ENCODE measurements at regions not wholly inside any gene's neighbourhood (a gene's known extent, or its start where the extent isn't known, plus 50 kb on each side); places are given as distances from the start of the nearest gene placed in this dataset.
A peak's percentile ranks its signal among the peaks of the same experiment; 100 is the strongest.

DNA sequence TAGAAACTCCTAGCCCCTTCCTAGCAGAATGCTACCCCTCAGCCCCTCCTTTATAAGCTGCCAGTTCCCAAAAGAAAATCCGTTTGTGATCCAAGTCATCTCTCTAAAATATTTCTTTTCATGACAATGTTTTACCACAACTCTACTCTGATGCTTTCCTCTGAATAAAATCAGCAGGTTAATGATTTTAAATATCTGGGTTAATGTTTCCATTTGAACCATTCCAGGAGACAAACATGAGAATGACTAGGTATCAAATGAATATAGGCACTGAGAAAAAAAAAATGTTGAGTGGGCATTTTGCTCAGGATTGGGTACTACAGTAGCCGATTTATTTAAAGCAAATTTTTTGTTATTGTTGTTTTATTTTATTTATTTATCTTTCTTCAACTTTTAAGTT lies 360.3 kb downstream of the WDR11 start:
- Histone ChIP-seq H3K27me3 (no peaks in the 10 kb centered on the region), H3K4me2 (no peak overlapping the region), H3K4me3 (no peak overlapping the region), H3K27ac (no peak overlapping the region), H3K9me2 (replicated peaks; ENCODE audit: insufficient read depth) (no peaks in the 10 kb centered on the region), H4K20me1 (ENCODE audit: insufficient read depth, poor library complexity, severe bottlenecking) (no peaks in the 10 kb centered on the region), H3K79me2 (no peaks in the 10 kb centered on the region), H3K4me1 (ENCODE audit: insufficient read depth) (no peaks in the 10 kb centered on the region), H3K9me3 (ENCODE audit: low read depth) (no peaks in the 10 kb centered on the region), H2AFZ (no peak overlapping the region), H3K36me3 (replicated peaks; ENCODE audit: insufficient read depth, low read depth) (no peaks in the 10 kb centered on the region)
- 89% methylated on average over 2 of the region's 2 CpGs for WGBS (ENCODE audit: low lambda C conversion rate, missing lambda C conversion rate)
- TF ChIP-seq, protein P1, sequence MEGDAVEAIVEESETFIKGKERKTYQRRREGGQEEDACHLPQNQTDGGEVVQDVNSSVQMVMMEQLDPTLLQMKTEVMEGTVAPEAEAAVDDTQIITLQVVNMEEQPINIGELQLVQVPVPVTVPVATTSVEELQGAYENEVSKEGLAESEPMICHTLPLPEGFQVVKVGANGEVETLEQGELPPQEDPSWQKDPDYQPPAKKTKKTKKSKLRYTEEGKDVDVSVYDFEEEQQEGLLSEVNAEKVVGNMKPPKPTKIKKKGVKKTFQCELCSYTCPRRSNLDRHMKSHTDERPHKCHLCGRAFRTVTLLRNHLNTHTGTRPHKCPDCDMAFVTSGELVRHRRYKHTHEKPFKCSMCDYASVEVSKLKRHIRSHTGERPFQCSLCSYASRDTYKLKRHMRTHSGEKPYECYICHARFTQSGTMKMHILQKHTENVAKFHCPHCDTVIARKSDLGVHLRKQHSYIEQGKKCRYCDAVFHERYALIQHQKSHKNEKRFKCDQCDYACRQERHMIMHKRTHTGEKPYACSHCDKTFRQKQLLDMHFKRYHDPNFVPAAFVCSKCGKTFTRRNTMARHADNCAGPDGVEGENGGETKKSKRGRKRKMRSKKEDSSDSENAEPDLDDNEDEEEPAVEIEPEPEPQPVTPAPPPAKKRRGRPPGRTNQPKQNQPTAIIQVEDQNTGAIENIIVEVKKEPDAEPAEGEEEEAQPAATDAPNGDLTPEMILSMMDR (IDR thresholded peaks at IDR 0.05; ENCODE audit: poor library complexity) = no peak
- no peak for TF ChIP-seq EZH2 (IDR thresholded peaks at IDR 0.05; ENCODE audit: borderline replicate concordance)
- no peak for TF ChIP-seq EZH2phosphoT487 (IDR thresholded peaks at IDR 0.05; ENCODE audit: low read depth, severe bottlenecking, unreplicated experiment)
- no peak for DNase-seq (ENCODE audit: low spot score)

DNA sequence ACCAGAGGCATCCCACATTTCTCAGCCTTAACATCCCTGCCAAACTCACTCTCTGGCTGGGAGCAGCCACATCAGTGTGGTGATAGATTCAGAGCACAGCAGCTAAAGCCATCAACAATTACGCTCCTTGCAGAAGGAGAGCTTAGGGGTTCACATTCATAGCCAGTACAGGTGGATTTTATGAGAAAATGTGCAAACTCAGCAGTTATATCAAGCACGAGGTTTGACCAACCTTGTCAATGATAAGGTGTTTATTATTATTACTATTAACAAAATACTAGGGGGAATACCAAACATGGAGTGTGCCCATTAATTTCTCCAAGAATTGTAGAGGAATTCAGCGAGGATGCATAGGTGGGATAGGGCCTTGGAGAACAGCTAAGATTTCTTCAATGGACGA lies 362.3 kb downstream of the WDR11 start:
- Histone ChIP-seq H3K4me2 (no peak overlapping the region), H4K20me1 (ENCODE audit: insufficient read depth, poor library complexity, severe bottlenecking) (no peaks in the 10 kb centered on the region), H3K9me2 (replicated peaks; ENCODE audit: insufficient read depth) (no peaks in the 10 kb centered on the region), H3K4me1 (ENCODE audit: insufficient read depth) (no peaks in the 10 kb centered on the region), H3K9me3 (ENCODE audit: low read depth) (no peaks in the 10 kb centered on the region), H3K27ac (no peak overlapping the region), H3K27me3 (no peaks in the 10 kb centered on the region), H3K4me3 (no peak overlapping the region), H2AFZ (no peak overlapping the region), H3K36me3 (replicated peaks; ENCODE audit: insufficient read depth, low read depth) (no peaks in the 10 kb centered on the region), H3K79me2 (no peaks in the 10 kb centered on the region)
- DNase-seq (ENCODE audit: low spot score) = no peak
- WGBS (ENCODE audit: low lambda C conversion rate, missing lambda C conversion rate) = 95% methylated on average over 4 of the region's 4 CpGs
- TF ChIP-seq EZH2phosphoT487 (IDR thresholded peaks at IDR 0.05; ENCODE audit: low read depth, severe bottlenecking, unreplicated experiment) (no peak), EZH2 (IDR thresholded peaks at IDR 0.05; ENCODE audit: borderline replicate concordance) (no peak)
- TF ChIP-seq, protein P1 (IDR thresholded peaks at IDR 0.05; ENCODE audit: poor library complexity) = no peak

DNA sequence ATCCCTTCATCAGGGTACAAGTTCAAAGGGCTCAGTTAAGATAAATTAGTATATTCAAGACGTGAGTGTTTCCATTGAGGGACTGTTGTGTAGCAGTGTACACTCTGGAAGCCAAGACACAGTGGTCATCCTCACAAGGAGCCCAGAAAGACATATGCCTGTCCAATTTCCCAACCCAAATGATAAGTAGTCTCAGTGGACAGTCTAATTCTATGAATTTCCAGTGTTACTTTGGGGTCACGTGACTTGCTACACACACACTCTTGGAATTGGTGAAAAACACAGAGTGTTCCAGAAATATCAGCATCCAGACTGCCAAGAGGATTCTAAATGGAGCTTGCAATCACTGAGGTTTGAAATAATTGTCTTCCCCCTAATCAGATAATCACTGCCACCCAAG lies 365.1 kb downstream of the WDR11 start:
- Histone ChIP-seq H3K27ac (peak overlapping the region; percentile 20), H3K36me3 (replicated peaks; ENCODE audit: insufficient read depth, low read depth) (no peaks in the 10 kb centered on the region), H3K4me2 (no peak overlapping the region), H3K9me2 (replicated peaks; ENCODE audit: insufficient read depth) (no peaks in the 10 kb centered on the region), H4K20me1 (ENCODE audit: insufficient read depth, poor library complexity, severe bottlenecking) (no peaks in the 10 kb centered on the region), H3K4me3 (no peak overlapping the region), H2AFZ (no peak overlapping the region), H3K9me3 (ENCODE audit: low read depth) (no peaks in the 10 kb centered on the region), H3K27me3 (no peaks in the 10 kb centered on the region), H3K79me2 (no peaks in the 10 kb centered on the region), H3K4me1 (ENCODE audit: insufficient read depth) (no peaks in the 10 kb centered on the region)
- DNase-seq (ENCODE audit: low spot score) = no peak
- no peak for TF ChIP-seq EZH2 (IDR thresholded peaks at IDR 0.05; ENCODE audit: borderline replicate concordance)
- TF ChIP-seq, protein P1 (IDR thresholded peaks at IDR 0.05; ENCODE audit: poor library complexity) = no peak
- no peak for TF ChIP-seq EZH2phosphoT487 (IDR thresholded peaks at IDR 0.05; ENCODE audit: low read depth, severe bottlenecking, unreplicated experiment)
- 73% methylated on average over 2 of the region's 2 CpGs for WGBS (ENCODE audit: low lambda C conversion rate, missing lambda C conversion rate)

DNA sequence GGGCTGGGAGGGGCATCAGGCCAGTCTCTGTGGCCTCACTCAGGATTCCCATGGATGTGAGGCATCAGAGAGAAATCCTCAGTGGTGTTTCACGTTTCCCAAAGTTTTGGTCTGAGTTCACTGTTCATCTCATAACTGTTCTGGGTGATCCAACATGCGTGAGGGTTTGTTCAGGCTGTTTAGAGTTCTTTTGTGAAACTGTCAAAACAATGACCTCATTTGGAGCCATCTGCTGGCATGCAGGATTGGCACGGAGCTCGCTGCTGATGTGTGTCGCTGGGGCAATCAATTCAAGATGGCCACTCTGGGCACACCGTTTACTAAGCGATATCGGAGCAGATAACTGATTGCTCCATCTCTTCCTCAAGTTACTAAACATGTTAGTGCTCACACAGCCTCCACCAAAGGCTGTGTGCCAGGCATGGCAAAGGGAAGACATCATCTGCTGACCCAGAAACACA lies 365.6 kb downstream of the WDR11 start:
- 72% methylated on average over 8 of the region's 8 CpGs for WGBS (ENCODE audit: low lambda C conversion rate, missing lambda C conversion rate)
- Histone ChIP-seq H3K4me2 (no peak overlapping the region), H3K79me2 (no peaks in the 10 kb centered on the region), H2AFZ (peak overlapping the region; percentile 7), H3K9me3 (ENCODE audit: low read depth) (no peaks in the 10 kb centered on the region), H3K27me3 (no peaks in the 10 kb centered on the region), H3K27ac (peak overlapping the region; percentile 24), H3K4me1 (ENCODE audit: insufficient read depth) (no peaks in the 10 kb centered on the region), H3K4me3 (no peak overlapping the region), H4K20me1 (ENCODE audit: insufficient read depth, poor library complexity, severe bottlenecking) (no peaks in the 10 kb centered on the region), H3K9me2 (replicated peaks; ENCODE audit: insufficient read depth) (no peaks in the 10 kb centered on the region), H3K36me3 (replicated peaks; ENCODE audit: insufficient read depth, low read depth) (no peaks in the 10 kb centered on the region)
- no peak for TF ChIP-seq EZH2phosphoT487 (IDR thresholded peaks at IDR 0.05; ENCODE audit: low read depth, severe bottlenecking, unreplicated experiment)
- TF ChIP-seq, protein P1 (IDR thresholded peaks at IDR 0.05; ENCODE audit: poor library complexity) = no peak
- TF ChIP-seq EZH2 (IDR thresholded peaks at IDR 0.05; ENCODE audit: borderline replicate concordance) = no peak
- no peak for DNase-seq (ENCODE audit: low spot score)
